ENCODE measurements at regions not wholly inside any gene's neighbourhood (a gene's known extent, or its start where the extent isn't known, plus 50 kb on each side); places are given as distances from the start of the nearest gene placed in this dataset.

DNA sequence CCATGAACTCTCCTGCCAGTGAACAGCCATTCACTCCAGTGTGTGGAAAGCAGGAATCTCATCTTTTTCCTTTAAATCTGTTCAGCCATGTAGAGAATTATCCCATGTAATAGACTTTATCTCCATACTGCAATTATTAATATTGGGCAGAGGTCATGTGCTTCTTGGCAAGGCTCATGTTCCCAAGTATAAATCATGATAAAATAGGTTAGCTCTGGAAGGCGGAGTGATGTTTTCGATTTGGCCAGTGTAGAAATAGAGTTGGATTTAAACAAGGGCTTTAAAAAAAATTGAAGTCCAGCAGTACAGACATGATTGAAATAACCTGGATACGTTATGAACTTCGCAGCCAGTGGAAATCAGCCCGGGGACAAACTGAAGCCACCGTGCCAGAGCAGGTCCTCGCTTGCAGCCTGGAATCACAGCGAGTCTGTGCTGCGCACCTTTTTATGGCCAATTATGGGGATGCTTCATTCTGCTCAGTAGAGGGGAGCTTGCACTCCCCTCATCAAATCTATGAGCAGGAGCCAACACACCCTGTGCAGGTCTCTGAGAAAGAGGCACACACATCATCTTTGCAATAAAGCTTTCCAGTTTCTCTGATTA lies 654.0 kb upstream of the MKI67 start:
- DNase-seq, result no peak

DNA sequence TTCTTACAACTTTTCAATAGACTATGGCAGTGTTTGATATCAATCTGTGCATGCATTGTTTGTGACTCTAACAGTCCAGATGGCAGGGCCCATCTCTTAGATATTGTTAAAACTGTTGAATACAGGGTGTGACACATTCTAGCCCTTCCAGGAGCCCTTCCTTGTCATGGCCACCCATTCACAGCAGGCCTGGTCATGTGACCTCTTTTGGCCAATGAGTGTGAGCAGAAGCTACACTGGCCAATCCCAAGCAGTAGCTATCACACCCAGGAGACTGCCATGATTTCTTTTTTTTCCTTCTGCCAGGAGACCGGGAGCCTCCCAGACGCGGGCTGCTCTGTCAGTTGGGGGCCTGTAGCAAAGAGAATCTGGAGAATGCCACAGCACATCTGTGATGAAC lies 655.4 kb upstream of the MKI67 start:
- DNase-seq, result no peak

DNA sequence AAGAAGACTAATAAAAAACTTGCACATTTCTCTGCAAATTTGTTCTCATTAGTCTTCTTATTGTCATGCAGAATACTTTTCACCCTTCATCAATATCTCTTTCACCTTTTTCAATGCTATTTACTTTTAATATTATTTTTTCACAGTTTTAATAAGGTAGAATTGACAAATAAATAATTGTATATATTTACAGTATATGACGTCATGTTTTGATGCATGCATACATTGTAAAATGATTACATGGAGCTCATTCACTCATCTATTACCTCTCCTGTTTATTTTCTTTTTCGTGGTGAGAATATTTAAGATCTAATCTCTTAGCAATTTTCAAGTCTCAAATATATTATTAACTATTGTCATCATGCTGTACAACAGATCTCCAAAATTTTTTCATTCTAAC lies 658.2 kb upstream of the MKI67 start:
- DNase-seq, result no peak

DNA sequence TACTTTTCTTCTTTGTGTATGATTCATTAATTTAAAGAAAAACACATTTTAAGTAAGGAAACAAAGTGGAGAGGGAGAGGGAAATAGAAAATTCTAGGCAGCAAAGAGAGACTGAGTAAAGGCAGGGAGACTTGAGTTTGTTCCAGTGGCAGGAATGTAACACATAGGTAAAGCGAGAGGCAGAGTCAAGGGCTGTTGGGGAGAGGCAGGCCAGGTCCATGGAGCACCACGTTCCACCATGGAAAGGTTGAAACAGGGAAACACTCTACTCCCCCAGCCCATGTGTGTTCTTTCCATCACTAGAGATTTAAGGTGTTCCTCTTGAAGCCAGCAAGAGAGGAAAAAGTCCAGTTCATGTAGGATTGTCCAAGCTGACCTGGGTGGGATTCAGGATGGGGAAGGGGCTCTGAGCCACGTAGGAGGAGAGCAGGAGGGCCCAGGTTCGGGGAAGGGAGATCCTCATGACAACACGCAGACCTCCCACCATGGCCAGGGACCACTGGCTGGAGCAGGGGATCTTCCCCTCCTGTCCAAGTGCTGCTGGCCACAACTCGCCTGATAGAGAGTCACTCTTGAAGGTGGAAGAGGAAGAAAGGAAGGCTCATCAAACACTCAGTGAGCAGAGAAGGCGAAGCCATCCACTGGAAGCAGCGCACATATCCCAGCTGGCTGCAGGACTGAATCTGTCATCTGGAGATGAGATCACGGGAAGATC lies 666.4 kb upstream of the MKI67 start:
- no peak for DNase-seq

DNA sequence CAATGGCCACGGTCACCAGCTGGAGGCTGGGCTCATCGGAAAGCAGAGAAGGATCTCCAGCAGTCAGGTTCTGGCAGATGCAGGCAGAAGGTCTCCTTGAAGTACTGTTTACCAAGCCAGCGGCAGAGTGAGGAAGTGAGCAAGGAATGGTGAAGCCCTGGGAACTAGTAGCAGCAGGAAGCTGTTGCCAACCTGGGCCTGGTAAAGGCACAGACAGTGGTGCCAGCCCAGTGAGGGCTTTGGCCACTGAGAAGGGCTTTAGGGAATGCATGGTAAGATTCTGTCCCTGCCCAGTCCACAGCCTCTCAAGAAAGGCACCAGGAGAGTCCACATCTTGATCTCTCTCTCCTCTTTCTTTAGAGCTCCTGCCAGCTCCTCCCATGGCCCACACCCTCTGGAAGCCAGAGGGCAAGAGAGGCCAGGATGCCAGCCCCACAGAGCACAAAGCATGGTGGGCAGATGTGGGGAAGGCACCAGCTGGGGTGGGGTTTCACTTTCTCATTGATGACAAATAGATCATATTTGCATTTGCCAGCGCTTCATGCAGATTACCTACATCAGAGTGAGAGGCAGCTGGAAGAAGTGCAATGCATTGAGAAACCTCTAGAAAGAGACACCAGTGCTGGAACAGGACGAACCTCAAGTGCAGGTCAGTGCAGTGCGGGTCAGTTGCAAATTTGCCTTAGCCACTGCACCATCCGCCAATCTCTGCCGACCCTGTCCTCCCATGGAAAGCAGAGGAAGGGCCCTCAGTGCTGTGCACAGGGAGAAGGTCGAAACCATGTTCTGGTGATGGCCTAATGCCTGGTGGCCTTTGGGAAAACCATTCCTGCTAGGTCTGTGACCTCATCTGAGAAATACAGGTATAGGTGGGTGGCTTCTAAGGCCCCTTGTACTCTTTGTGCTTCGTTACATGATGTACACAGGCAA lies 667.8 kb upstream of the MKI67 start:
- DNase-seq, result no peak

DNA sequence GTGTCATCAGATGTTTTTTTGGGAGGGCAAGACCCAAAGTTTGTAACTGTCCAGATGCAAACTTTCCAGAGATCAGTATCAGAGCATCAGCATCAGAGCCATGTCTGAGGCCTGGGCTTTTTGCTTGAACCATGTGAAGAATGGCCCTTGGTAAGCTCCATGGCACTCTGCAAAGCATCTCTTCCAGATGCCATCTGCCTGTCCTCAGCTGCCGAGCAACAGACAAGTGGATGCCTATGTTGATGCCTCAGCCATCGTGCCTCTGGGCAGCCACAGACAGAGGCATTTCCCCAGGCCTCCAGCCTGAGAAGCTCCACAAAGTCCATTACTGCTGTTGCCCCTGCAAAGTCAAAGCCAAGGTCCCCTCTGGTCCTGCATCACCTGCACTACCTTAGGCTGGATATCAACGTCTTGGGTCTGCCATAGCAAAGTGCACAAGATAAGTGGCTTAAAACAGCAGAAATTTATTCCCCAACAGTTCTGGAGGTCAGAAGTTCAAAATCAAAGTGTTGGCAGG lies 670.2 kb upstream of the MKI67 start:
- no peak for DNase-seq

DNA sequence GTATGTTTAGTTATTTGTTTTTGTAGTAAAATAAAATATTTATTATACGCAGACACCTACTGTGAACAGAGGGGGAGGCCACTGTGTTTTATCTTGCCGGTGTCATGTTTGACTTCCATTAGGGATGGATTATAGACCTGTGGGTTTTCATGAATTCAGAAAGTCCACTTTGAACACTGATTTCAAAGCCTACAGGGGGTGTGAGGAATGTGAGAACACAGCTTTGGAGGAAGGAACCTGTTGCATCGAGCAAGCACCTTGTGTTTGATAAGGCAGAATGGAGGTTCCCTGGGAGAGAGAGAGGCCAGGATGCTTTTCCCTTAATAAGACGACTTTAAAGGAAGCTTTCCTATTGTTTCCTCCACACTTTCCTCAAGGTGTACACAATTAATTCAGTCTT lies 665.0 kb upstream of the MGMT start:
- DNase-seq, result no peak

DNA sequence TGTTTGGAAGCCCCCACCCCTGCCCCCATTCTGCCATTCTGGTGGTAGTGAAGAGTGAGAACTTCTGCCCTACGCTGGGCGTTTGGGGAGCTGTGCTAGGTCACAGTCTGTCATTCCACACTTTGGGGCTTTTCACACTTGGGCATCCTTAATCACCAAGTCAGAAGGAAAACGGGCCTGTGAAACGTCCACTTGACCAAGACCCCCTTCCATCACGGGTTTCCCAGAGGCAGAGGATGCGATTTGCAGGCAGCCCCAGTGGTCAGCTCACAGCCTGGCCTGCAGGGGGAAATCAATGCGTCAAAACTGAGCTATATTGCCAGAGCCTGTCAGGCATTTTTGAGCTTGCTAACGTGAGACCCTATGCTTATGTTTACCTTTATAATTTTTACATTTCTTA lies 663.3 kb upstream of the MGMT start:
- no peak for DNase-seq

DNA sequence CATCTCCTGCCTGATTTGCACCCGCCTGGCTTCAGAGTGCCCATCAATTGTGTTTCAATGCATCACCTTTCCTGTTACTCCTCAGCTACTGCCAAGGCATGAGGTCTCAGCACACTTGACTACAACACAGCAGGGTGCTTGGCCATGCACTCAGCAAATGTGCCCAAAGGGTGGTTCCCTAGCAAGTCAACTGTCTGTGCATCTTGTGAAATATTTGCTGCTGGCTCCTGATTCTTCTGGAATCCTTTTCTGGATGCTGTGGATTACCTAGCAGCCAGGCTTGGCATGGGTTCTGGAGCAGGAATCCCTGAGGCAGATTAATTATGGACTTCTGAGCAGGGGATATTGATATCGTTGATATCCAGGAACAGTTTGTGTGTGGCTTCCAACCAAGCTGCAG lies 662.6 kb upstream of the MGMT start:
- DNase-seq, result no peak

DNA sequence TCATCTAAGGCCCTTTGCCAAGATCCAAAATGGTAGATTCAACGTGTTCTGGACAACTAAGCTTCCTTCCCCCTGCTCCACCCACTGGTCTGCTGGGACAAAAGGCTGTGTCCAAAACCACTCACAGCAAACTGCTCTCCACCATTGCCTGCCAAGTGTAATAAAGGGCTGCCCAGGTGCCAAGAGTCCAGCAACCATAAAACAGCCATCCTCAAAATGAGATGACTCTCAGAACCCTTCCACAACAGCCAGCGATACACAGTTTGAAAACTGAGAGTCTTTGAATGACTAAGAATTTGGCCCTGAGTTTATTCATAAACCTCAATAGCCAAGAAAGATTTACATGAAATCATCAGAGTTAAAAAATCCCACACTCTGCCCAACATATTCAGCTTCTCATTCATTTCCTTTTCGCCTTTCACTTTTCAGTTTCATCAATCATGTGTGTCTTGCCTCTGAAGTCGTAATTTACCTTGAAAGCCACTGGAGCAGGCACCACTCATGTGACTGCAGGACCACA lies 658.1 kb upstream of the MGMT start:
- DNase-seq, result no peak

DNA sequence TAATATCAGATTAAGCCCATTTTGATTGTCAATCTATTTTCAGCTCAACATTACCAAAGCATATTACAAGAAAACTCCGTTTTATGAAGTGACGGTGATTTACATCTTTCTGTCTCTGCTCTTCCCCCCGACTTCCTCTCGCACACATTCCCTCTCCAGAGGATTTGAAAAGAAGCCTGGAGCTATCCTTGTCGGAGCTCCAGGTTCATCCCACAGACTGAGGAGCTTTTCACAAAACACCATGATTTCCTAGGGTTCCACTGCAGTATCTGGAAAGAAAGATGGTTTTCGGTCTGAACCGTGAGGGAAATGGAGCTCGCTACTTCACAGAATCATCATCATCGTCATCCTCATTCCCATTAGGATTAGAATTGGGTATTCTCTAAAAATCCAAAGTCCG lies 655.5 kb upstream of the MGMT start:
- no peak for DNase-seq

DNA sequence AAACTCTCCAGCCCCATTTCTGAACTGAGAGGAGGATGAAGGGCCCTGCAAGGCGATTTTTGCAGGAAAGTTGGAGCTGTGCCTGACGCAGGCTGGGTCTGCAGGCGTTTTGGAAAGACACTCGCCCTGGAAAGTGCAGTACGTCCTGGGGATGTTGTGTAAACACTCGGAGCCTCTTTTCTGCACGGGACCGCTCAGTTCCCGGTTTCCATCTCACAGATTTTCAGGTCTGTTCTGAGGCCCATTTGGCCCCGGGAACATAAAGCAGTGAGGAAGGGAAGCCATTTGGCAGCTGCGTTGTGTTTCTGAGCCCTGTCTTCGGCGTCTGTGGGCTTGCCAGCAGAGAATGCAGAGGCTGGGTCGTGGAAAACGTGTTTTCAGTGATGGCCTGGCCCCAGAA lies 655.0 kb upstream of the MGMT start:
- DNase-seq, result no peak

DNA sequence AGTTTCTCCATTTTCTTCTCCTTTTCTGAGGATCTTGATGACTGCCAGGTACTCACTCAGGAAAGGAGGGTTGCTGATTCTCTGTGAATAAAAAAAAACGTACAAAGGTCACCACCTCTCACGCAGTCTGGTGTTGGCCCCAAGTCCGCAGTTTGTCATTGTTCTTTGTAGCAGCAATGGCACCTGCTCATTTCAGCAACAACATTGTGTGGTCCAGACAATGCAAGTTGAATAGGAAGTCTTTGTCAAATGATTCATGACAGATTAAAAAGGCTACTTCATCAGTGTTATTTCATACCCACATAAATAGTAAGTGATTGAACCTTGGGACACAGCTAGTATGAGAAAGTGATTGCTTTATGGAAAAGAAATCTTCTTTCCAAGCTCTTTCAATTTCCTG lies 653.5 kb upstream of the MGMT start:
- DNase-seq, result no peak

DNA sequence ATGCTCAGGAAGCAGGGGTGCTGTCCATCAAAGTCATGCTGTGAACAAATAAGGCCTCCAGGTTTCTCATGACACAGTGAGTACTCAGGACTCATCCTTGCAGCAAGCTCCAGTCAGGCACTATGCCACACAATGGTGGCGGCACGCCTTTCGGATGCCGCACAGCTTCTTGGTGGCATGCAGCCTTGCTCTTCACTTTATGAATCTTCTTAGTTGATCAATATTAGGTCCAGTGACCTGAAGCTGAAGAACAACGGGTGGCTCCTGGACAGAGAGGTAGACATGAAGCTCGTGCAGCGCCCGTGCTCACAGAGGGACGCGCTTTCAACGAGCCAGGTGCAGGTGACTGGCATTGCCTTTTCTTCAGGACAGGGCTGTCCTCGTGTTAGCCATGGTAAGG lies 653.0 kb upstream of the MGMT start:
- no peak for DNase-seq

DNA sequence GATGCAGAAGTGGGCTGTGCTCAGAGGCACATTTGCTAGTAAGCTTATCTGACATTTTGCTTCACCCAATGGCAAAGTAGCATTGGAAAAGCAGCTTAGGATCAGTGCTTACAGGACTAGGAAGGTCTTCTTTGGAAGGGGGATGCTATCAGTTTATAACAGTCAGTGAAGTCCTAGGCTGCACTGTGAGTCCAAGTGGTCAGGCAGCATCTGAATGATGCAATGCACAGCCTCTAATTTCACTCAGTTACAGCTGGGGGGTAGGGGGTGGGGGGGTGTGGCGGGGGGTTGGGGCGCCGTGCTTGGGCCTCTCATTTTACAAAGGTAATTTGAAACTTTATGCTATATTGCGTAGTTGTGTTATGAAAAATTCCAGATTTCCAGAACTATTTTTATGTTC lies 652.3 kb upstream of the MGMT start:
- no peak for DNase-seq

DNA sequence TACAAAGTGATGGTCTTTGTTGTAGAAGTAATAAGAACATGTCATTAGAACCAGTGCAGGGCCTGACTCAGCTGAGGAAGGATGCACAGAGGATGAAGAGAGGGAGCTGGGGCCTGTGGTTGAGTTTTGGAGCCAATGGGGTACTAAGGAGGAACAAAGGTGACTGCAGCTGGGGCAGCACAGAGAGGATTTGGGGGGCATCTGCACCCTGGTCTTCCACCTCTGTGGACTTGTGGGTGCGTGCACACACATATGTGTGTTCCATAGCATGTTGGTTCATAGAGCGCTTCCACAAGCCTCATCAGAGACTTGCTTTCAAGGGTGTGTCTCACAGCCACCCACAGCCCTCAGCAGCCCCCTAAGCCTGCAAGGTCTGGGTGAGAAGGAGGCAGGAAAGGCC lies 650.3 kb upstream of the MGMT start:
- no peak for DNase-seq

DNA sequence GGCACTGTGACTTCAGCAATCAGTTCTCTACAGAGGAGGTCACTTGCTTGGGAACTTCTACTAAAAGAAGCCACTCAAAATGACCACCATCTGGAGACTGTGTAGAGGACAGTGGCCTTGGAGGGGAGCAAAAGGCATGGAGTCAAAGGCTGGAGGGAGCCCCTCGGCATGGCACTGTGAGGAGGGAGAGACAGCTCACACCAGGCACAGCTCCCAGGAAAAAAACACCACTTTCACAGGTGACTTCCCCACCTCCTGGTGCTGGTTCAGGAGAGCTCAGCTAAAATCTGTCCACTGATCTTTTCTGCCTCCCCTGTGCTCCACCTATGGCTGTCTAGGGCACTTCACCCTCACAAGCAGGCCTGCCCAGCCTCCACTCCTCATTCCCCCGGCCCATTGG lies 649.4 kb upstream of the MGMT start:
- DNase-seq, result no peak

DNA sequence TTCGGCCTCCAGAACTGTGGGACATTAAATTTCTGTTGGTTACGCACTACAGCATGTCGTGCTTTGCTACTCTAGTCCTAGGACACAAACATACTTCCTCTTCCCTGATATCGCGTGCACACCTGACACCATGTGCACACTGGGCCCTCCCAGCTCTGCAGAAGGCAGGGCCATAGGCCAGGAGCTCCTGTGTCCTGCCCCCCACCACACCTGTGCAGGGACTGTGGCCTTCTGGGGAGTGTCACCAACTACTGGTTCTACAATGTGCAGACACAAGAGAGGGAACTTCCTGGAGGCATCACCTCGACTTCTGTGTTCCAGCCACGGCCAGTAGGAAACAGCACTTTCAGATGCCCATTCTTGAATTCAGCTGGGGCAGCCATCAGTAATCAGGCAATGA lies 646.4 kb upstream of the MGMT start:
- DNase-seq, result no peak

DNA sequence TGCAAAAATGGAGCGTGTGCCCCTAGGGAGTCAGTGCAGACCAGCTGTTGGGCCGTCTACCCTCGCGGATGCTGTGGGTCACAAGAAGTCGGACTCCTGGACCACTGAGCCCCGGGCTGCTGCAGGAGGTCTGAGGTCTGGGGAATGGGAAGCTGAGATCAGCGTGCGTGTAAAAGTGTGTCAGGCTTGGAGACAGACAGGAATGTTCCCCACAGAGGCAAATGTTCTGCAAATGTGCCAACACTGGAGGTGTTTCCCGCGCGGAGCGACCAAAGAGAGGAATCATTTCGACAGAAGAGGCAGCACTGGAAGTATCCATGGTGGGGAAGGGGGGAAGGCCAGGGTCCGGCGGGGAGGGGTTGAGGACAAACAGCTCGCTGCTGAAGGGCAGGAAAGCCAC lies 643.8 kb upstream of the MGMT start:
- DNase-seq, result no peak

DNA sequence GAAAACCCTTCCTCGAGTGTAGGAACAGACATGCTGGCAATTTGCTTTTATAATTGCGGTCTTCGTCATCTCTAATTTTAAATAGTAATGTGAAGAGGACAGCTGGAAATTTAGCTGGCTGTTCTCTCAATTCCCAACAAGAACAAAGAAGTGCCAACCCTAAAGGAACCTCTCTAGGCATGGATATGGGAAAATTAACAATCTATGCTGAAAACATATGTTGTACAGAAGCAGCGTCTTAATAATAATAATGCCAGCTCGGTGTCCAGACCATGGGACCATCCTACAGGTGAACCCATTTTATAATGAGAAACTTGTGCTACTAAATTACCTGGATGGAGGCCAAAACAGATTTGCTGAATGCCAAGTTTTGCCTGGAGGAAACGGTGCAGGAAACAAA lies 641.4 kb upstream of the MGMT start:
- DNase-seq, result no peak

DNA sequence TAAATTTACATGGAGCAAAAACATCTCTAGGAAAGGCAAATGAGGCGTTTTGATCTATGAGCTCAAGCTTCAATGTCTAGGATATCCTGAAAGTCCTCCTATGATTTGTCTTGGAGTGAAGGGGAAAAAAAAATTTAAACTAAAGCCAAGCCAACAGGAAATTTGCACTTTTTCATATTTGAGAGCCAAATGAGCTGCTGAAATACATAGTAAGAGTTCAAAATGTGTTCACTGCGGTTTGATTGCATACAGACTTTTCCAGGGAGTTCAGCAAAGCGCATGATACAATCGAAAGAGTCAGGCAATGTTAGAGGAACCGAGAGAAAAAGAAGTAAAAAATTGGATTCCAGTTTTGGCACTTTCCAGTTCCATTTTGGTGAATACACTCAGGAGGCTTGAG lies 633.4 kb upstream of the MGMT start:
- no peak for DNase-seq

DNA sequence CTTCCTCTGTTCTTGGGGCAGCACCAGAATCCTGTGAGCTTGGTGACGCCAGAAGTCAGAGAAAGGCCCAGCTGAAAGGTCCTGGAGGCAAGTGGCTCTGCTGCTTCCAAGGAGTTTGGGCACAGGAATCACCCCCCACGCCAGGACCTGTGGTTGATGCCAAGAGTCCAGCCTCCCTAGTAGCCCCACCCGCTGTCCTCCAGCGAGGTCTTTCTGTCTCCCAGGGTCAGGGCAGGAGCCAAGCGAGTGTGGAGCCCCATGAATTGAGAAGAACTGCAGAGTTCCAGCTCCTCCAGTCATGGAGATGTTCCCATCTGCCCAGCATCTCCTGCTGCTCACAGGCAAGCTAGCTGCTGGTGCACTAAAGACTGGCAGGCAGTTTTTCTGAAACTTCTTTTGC lies 631.7 kb upstream of the MGMT start:
- no peak for DNase-seq

DNA sequence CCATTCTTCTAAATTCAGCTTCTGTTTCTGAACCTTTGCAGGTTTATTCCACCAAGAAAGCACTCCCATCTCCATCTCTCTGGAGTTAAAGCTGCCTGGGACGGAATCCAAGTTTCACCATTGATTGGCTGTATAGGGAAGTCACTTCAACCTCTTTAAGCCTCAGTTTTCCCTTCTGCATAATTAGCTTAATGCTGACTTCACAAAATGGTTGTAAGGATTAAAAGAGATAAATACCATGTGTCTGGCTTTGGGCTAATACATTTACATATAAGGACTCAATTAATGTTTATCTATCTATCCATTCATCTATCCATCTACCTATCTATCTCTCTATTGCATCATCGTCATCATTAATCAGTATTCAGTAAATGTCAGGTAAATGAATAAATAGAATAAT lies 629.6 kb upstream of the MGMT start:
- no peak for DNase-seq

DNA sequence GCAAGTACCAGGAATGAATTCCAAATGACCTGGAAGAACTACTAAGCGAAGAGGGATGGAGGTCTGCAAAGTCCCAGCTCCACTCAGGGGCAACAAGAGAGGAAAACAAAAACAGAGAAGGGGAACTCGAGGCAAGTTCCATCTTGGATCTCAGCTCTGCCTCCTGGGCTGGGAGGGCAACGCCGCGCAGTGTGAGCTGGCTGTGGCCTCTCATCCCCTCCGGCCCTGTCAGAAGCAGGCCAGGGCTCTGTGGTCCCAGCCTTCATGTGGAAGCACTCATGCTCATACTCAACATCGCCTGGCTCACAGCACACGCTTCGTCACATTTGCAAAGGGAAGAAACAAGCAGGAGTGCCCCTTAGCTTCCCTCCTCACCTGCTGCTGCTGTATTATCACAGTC lies 627.9 kb upstream of the MGMT start:
- DNase-seq, result no peak
